Nephron progenitor cell (in vitro differentiated cells): ENCODE measurements at regions not wholly inside any gene's neighbourhood (a gene's known extent, or its start where the extent isn't known, plus 50 kb on each side); places are given as distances from the start of the nearest gene placed in this dataset.
"Not testable (repeated sequence)": the region's sequence is repeated elsewhere in the genome, so short reads cannot be mapped to it uniquely, and the experiment has no call there.

Experiments used
- DNase-seq: peaks from one replicate; pipeline ENCODE4 v3.0.0; 2021
- H3K27ac Mint-ChIP-seq: 2 replicates; pipeline ENCODE4 v1.8.0; 2021; ENCODE audit warnings: mild to moderate bottlenecking, moderate library complexity, mixed read lengths
- H3K27me3 Mint-ChIP-seq: 2 replicates; pipeline ENCODE4 v1.8.0; 2021; ENCODE audit warnings: mild to moderate bottlenecking, low read depth, mixed read lengths; ENCODE audit not compliant: poor library complexity
- H3K36me3 Mint-ChIP-seq: 2 replicates; pipeline ENCODE4 v1.8.0; 2021; ENCODE audit warnings: low read depth, mixed read lengths
- H3K4me1 Mint-ChIP-seq: 2 replicates; pipeline ENCODE4 v1.8.0; 2021; ENCODE audit warnings: mixed read lengths
- H3K4me3 Mint-ChIP-seq: 2 replicates; pipeline ENCODE4 v1.8.0; 2021; ENCODE audit warnings: mild to moderate bottlenecking, moderate library complexity, mixed read lengths
- H3K9me3 Mint-ChIP-seq: 2 replicates; pipeline ENCODE4 v1.8.0; 2021; ENCODE audit warnings: mild to moderate bottlenecking, moderate library complexity, mixed read lengths
- TF ChIP-seq, protein P1 (sequence below): fragments of 200-600 bp; sonication (generic); IDR thresholded peaks from 2 replicates; pipeline ENCODE4 v1.5.0; 2021; ENCODE audit warnings: antibody characterized with exemption

DNA sequence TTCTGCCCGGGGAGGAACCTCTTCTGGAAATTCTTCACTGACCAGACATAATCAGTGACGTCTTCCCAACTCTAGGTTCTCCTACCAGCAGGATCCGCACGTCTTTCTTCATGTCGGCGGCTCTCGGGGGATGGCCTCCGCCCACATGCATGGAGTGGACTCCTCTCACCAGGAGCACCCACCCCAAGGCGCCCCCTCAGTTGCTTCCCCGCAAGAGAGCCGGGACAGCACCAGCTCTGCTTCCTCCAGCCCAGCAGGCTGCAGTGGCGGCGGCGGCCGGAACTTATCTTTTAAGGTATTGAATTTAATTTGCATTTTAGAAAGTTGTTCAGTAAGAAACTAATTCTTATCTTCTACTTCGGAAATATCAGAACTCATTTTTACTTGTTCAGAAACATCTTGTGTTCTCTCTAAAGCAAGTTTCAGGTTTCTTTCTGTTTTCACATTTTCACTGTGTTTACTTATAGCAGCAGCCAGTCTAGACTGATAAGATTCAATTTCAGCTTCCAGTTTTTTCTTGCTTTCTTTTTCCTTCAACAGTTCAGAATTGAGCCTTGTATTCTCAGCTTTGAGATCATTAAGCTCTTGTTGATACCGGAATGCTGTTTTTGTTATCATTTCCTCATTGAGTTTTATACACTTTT, 343.5 kb downstream of the TUBA3C start:
- not testable (repeated sequence) for DNase-seq, H3K36me3 Mint-ChIP-seq, H3K4me1 Mint-ChIP-seq, H3K4me3 Mint-ChIP-seq, H3K27me3 Mint-ChIP-seq, H3K27ac Mint-ChIP-seq
- peaks cover 52% of the 10 kb centered on the region for H3K9me3 Mint-ChIP-seq

DNA sequence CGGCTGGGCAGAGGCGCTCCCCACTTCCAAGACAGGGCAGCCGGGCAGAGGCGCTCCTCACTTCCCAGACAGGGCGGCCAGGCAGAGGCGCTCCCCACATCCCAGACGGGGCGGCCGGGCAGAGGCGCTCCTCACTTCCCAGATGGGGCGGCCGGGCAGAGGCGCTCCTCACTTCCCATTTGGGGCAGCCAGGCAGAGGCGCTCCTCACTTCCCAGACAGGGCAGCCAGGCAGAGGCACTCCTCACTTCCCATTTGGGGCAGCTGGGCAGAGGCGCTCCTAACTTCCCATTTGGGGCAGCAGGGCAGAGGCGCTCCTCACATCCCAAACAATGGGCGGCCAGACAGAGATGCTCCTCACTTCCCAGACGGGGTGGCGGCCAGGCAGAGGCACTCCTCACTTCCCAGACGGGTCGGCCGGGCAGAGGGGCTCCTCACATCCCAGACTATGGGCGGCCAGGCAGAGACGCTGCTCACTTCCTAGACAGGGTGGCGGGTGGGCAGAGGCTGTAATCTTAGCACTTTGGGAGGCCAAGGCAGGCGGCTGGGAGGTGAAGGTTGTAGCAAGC, 344.4 kb downstream of the TUBA3C start:
- H3K4me1 Mint-ChIP-seq, DNase-seq, H3K27me3 Mint-ChIP-seq, H3K36me3 Mint-ChIP-seq, H3K4me3 Mint-ChIP-seq, H3K27ac Mint-ChIP-seq: not testable (repeated sequence)
- H3K9me3 Mint-ChIP-seq: peaks cover 52% of the 10 kb centered on the region

DNA sequence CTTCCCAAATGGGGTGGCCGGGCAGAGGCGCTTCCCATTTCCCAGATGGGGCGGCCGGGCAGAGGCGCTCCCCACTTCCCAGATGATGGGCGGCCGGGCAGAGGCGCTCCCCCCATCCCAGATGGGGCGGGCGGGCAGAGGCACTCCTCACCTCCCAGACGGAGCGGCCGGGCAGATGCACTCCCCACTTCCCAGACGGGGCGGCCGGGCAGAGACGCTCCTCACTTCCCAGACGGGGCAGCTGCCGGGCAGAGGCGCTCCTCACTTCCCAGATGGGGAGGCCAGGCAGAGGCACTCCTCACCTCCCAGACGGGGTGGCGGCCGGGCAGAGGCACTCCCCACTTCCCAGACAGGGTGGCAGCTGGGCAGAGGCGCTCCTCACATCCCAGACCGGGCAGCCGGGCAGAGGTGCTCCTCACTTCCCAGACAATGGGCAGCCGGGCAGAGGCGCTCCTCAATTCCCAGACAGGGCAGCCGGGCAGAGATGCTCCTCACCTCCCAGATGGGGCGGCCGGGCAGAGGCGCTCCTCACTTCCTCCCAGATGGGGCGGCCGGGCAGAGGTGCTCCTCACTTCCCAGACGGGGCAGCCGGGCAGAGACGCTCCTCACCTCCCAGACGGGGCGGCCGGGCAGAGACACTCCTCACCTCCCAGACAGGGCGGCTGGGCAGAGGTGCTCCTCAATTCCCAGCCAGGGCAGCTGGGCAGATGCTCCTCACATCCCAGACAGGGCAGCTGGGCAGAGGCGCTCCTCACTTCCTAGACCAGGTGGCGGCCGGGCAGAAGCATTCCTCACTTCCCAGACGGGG, 345.0 kb downstream of the TUBA3C start:
- not testable (repeated sequence) for H3K36me3 Mint-ChIP-seq, H3K27ac Mint-ChIP-seq, H3K4me3 Mint-ChIP-seq, H3K27me3 Mint-ChIP-seq, DNase-seq, H3K4me1 Mint-ChIP-seq
- H3K9me3 Mint-ChIP-seq: peaks cover 54% of the 10 kb centered on the region

DNA sequence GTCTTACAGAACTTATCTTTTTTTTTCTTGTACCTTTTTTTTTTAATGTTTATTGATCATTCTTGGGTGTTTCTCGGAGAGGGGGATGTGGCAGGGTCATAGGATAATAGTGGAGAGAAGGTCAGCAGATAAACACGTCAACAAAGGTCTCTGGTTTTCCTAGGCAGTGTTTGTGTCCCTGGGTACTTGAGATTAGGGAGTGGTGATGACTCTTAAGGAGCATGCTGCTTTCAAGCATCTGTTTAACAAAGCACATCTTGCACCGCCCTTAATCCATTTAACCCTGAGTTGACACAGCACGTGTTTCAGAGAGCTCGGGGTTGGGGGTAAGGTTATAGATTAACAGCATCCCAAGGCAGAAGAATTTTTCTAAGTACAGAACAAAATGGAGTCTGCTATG, 345.9 kb downstream of the TUBA3C start:
- H3K36me3 Mint-ChIP-seq, H3K4me3 Mint-ChIP-seq, DNase-seq, H3K27ac Mint-ChIP-seq, H3K4me1 Mint-ChIP-seq, H3K27me3 Mint-ChIP-seq: not testable (repeated sequence)
- H3K9me3 Mint-ChIP-seq: peaks cover 54% of the 10 kb centered on the region

DNA sequence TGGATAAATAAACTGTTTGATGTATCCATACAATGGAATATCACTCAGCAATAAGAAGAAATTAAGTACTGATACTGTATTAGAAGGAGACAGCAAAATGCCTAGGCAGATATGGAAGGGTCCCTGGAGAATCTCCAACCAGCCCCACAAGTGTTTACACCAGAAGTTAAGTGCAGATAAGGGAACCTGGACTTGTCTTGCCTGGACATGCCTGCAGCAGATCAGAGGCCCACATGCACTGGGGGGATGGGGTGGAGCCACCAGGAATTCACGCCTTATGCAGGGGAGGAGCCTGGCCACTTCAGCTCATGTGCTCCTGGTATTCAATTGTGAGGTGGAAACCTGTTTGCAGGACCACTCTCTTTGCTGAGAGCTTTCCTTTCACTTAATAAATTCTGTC, 356.9 kb downstream of the TUBA3C start:
- not testable (repeated sequence) for DNase-seq
- H3K9me3 Mint-ChIP-seq: peaks cover 67% of the 10 kb centered on the region

DNA sequence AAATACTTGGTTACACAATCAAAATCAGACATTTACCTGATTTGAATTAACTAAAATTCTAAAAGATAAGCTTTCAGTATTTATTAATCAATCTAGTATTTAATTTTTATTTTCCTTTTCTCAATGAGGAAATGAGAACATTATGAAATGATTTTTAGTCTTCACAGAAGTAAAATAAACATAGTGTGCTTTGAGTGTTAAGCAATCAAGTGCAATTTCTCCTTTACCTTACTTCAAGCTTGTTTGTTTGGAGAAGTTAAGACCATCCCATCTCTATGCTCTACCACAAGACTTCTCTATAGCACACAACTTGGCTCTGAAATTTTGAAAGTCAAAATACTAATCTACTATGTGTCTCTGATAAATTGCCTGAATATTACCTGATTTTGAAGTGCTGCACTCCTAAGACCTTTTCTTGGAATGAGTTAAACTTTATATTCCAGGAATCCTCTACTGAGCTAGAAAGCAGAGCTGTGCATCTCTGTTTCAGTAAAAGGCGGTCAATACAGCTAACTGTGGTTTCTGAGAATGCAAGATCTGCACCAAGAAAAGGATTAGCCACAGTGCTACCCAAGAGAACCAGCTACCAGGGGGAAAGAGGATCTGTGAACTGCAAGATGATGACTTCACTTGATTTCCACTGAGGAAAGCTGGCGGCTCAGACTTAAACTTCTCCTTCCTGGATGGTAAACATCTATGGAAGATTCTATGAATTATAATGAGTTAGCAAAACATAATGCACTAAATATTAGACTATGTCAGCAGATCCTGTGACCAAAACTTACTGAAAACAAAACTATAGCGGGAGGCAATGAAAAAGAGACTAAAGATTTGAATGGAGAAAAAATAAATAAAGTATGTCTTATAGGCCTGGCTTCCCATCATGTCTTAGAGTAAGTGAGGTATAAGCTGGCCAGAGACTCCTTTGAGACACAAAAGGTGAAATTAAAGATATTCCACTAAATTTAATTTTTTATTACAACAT, 358.7 kb downstream of the TUBA3C start:
- H3K9me3 Mint-ChIP-seq: peaks cover 72% of the 10 kb centered on the region
- not testable (repeated sequence) for H3K4me3 Mint-ChIP-seq

More for the DNA sequence above, 356.9 kb downstream of the TUBA3C start:
- not testable (repeated sequence) for H3K4me1 Mint-ChIP-seq, H3K27ac Mint-ChIP-seq, H3K27me3 Mint-ChIP-seq, H3K36me3 Mint-ChIP-seq, H3K4me3 Mint-ChIP-seq

DNA sequence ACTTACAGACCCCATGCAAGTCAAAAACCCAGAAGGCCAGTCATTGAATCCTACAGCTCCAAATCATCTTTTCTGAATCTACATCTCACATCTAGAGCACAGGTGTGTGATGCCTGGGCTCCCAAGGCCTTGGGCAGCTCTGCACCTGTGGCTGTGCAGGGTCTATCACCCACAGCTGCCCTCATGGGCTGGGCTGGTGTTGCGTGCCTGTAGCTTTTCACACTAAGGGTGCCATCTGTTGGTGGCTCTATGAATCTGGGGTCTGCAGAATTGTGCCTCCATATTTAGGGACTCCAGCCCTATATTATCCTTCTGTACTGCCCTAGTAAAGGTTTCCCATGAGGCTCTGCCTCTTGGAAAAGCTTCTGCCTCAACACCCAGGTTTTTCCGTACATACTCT, 407.6 kb downstream of the TUBA3C start:
- not testable (repeated sequence) for H3K4me1 Mint-ChIP-seq, H3K27ac Mint-ChIP-seq, DNase-seq, H3K4me3 Mint-ChIP-seq, H3K27me3 Mint-ChIP-seq, H3K36me3 Mint-ChIP-seq
- H3K9me3 Mint-ChIP-seq: peaks cover 73% of the 10 kb centered on the region

More for the DNA sequence above, 358.7 kb downstream of the TUBA3C start:
- H3K4me1 Mint-ChIP-seq, H3K36me3 Mint-ChIP-seq, H3K27me3 Mint-ChIP-seq, DNase-seq, H3K27ac Mint-ChIP-seq: not testable (repeated sequence)

DNA sequence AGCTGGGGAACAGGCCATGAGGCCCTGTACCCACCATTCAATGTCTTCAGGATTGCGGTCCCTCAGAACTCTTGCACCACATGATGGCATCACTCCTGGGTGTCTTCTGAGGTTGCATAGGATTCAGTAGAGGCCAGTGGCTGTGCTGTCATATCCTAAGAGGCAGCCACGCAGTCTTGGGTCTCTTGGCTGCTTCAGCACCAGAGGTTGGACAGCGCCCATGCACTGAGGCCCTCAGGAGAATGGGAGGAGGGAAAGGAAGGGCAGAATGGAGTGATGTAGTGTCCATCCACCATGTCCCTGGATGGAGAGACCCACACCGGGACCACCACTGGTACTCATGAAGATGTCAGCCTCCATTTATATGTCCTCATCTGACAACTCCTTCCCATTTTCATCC, 439.9 kb downstream of the TUBA3C start:
- H3K4me1 Mint-ChIP-seq, H3K4me3 Mint-ChIP-seq, H3K27ac Mint-ChIP-seq, H3K27me3 Mint-ChIP-seq, H3K36me3 Mint-ChIP-seq, DNase-seq: not testable (repeated sequence)
- peaks cover 88% of the 10 kb centered on the region for H3K9me3 Mint-ChIP-seq

DNA sequence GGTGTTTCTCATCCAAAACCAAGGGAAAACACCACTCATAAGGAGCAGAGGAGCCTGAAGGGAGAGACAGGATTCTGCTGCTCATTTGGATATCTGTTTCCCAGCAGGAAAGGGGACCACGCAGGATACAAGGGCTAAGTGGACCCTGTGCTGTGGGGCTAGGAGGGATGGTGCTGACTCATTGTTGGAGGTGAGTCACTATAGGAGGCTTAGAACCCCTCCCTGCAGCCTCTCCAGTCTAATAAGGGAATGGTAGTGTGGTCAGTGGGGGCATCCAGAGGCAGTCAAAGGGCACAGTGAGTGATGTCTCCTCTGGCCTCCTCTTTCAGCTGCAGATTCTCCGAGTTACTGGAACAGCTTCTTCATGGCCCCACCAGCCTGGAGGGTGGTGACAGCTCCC, 442.3 kb downstream of the TUBA3C start:
- H3K9me3 Mint-ChIP-seq: peaks cover 84% of the 10 kb centered on the region
- no peak for DNase-seq
- H3K4me1 Mint-ChIP-seq: no peaks in the 10 kb centered on the region
- no peaks in the 10 kb centered on the region for H3K36me3 Mint-ChIP-seq
- no peak overlapping the region for H3K4me3 Mint-ChIP-seq
- H3K27ac Mint-ChIP-seq: no peak overlapping the region
- TF ChIP-seq, protein P1, sequence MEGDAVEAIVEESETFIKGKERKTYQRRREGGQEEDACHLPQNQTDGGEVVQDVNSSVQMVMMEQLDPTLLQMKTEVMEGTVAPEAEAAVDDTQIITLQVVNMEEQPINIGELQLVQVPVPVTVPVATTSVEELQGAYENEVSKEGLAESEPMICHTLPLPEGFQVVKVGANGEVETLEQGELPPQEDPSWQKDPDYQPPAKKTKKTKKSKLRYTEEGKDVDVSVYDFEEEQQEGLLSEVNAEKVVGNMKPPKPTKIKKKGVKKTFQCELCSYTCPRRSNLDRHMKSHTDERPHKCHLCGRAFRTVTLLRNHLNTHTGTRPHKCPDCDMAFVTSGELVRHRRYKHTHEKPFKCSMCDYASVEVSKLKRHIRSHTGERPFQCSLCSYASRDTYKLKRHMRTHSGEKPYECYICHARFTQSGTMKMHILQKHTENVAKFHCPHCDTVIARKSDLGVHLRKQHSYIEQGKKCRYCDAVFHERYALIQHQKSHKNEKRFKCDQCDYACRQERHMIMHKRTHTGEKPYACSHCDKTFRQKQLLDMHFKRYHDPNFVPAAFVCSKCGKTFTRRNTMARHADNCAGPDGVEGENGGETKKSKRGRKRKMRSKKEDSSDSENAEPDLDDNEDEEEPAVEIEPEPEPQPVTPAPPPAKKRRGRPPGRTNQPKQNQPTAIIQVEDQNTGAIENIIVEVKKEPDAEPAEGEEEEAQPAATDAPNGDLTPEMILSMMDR: no peak
- H3K27me3 Mint-ChIP-seq: no peaks in the 10 kb centered on the region

DNA sequence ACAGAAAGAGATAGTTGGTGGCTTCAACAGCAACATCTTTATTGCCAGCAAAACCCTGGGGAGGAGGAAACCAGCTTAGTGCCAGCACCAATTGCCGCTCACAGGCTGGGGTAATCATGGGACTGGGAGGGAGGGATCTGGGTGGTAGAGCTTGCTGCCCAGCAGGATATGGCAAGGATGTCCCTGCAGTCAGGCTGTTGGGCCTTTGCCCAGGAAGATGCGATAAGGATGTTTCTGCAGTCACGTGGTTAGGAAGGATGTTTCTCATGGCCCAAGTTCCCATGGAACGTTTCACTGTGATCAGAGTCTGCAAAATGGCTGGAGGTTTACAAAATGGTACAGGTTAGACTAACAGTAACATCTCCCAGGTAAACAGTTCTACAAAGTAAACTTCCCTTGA, 443.5 kb downstream of the TUBA3C start:
- H3K36me3 Mint-ChIP-seq, H3K27me3 Mint-ChIP-seq, H3K4me1 Mint-ChIP-seq, H3K4me3 Mint-ChIP-seq, H3K27ac Mint-ChIP-seq, DNase-seq: not testable (repeated sequence)
- peaks cover 84% of the 10 kb centered on the region for H3K9me3 Mint-ChIP-seq

DNA sequence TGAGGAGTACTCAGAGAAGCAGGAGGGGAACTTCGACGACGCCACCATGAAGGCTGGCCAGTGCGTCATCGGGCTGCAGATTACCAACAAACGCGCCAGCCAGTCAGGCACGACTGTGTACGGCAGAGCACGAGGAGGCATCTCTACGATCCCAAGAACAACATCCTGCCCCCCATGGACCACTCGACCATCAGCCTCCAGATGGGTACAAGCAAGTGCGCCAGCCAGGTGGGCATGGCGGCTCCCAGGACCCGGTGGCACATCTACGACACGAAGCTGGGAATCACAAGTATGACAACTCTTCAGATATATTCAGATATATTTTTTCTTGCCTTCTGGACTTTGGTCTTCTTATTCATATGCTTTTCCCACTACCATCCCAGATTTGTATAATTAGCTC, 454.5 kb downstream of the TUBA3C start:
- not testable (repeated sequence) for H3K27me3 Mint-ChIP-seq, H3K27ac Mint-ChIP-seq, H3K4me1 Mint-ChIP-seq, H3K36me3 Mint-ChIP-seq, DNase-seq, H3K4me3 Mint-ChIP-seq
- peaks cover 65% of the 10 kb centered on the region for H3K9me3 Mint-ChIP-seq

DNA sequence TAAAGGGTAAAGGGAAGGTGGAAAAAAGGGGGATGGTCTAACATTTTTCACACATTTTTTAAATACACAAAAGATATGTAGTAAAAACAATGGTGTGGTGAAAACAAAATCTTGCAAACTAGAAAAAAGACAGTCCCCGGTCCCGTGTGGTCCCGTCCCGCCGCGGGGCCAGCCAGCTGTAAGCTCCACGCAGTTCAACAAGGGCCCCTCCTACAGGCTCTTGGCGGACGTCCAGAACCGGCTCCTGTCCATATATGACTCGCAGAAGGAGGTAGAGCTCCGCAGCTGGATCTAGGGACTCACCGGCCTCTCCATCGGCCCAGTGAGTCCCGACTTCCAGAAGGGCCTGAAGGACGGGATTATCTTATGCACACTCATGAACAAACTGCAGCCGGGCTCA, 455.1 kb downstream of the TUBA3C start:
- H3K4me1 Mint-ChIP-seq, H3K4me3 Mint-ChIP-seq: not testable (repeated sequence)

More for the DNA sequence above, 455.1 kb downstream of the TUBA3C start:
- peaks cover 67% of the 10 kb centered on the region for H3K9me3 Mint-ChIP-seq
- H3K36me3 Mint-ChIP-seq, H3K27ac Mint-ChIP-seq, H3K27me3 Mint-ChIP-seq, DNase-seq: not testable (repeated sequence)
